ENCODE measurements at regions not wholly inside any gene's neighbourhood (a gene's known extent, or its start where the extent isn't known, plus 50 kb on each side); places are given as distances from the start of the nearest gene placed in this dataset.

DNA sequence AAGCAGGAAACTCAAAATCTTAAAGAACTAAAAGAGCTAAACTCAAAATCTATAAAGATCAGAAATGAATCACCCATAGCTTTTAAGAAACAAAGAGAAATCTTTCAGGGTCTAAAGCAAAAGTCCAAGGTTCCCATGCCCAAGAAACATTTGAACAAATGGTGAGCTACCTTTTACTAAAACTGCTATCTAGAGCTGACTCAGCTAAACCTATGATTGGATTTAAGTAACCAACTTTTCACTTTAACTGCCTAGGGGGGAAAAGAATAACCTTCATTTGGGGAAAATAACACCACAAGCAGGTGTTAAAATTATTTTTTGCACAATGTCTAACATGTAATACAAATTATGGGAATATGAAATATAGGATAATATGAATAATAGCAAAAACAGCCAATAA is 328.4 kb downstream of the PHF14 start:
- TF ChIP-seq, protein P1, sequence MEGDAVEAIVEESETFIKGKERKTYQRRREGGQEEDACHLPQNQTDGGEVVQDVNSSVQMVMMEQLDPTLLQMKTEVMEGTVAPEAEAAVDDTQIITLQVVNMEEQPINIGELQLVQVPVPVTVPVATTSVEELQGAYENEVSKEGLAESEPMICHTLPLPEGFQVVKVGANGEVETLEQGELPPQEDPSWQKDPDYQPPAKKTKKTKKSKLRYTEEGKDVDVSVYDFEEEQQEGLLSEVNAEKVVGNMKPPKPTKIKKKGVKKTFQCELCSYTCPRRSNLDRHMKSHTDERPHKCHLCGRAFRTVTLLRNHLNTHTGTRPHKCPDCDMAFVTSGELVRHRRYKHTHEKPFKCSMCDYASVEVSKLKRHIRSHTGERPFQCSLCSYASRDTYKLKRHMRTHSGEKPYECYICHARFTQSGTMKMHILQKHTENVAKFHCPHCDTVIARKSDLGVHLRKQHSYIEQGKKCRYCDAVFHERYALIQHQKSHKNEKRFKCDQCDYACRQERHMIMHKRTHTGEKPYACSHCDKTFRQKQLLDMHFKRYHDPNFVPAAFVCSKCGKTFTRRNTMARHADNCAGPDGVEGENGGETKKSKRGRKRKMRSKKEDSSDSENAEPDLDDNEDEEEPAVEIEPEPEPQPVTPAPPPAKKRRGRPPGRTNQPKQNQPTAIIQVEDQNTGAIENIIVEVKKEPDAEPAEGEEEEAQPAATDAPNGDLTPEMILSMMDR (IDR thresholded peaks at IDR 0.05; ENCODE audit: insufficient read depth, low read length, poor library complexity, severe bottlenecking) = no peak
- no peak for DNase-seq (ENCODE audit: low read depth)
- no peaks in the 10 kb centered on the region for H3K27me3 ChIP-seq (ENCODE audit: control insufficient read depth, insufficient read depth, low read length)
- H3K36me3 ChIP-seq (ENCODE audit: control insufficient read depth, insufficient read depth, low read length) = no peaks in the 10 kb centered on the region
- no peak overlapping the region for H3K4me3 ChIP-seq (ENCODE audit: low read depth, low read length)

DNA sequence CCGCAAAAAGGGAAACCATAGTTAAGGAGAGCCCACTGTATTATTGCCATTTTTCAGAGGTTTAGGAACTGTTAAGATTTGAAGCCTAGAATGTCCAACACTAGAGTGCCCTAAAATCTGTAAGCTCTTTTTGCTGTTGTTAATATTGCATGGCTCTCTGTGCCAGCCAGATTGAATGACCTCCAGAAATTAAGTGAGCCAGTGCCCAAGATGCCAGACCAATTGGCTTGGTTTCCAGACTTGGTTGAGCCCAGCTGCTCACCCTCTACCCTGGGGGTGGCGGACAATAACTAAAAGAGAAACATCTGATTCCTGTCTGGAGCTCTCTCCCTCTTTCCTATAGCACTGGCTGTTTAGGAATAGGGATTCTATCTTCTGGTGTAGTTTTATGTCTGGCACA is 340.1 kb downstream of the PHF14 start:
- H3K36me3 ChIP-seq (ENCODE audit: control insufficient read depth, insufficient read depth, low read length) = no peaks in the 10 kb centered on the region
- H3K4me3 ChIP-seq (ENCODE audit: low read depth, low read length) = no peak overlapping the region
- TF ChIP-seq, protein P1 (IDR thresholded peaks at IDR 0.05; ENCODE audit: insufficient read depth, low read length, poor library complexity, severe bottlenecking) = no peak
- no peaks in the 10 kb centered on the region for H3K27me3 ChIP-seq (ENCODE audit: control insufficient read depth, insufficient read depth, low read length)
- DNase-seq (ENCODE audit: low read depth) = no peak

DNA sequence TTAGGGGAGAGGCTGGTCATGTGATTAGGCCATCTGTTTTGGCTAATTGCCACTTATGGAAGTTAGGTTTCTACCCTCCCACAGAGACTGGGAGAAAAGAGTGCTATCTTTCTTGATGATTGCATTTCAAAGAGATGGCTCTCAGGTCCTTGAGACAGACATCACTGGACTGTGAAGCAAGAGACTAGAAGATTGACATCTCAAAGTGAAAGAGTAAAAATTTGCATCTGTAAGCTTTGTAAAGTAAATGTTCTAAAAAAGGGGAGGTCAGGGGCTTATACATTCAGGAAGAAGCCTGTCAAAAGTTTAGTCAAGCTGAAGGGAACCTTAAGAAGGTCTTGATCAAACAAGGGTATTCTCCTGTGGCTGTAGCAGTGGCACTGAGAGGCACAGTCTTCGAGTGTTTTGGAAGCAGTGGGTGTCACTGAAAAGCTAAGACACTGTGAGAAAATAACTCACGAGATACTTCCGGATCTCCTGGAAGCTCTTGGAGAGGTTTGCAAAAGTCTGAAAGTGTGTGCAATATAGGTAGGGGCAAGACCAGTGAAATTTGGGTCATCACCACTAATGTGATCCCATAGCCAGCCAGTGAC is 342.1 kb downstream of the PHF14 start:
- DNase-seq (ENCODE audit: low read depth) = no peak
- TF ChIP-seq, protein P1 (IDR thresholded peaks at IDR 0.05; ENCODE audit: insufficient read depth, low read length, poor library complexity, severe bottlenecking) = no peak

GRCh38 chr7:11317766-11318165 is 344.1 kb downstream of the PHF14 start:
- Histone ChIP-seq H3K27me3 (ENCODE audit: control insufficient read depth, insufficient read depth, low read length) (no peaks in the 10 kb centered on the region), H3K36me3 (ENCODE audit: control insufficient read depth, insufficient read depth, low read length) (no peaks in the 10 kb centered on the region), H3K4me3 (ENCODE audit: low read depth, low read length) (no peak overlapping the region)
- TF ChIP-seq, protein P1 (IDR thresholded peaks at IDR 0.05; ENCODE audit: insufficient read depth, low read length, poor library complexity, severe bottlenecking) = no peak
- no peak for DNase-seq (ENCODE audit: low read depth)

More for the DNA sequence above, 342.1 kb downstream of the PHF14 start:
- Histone ChIP-seq H3K27me3 (ENCODE audit: control insufficient read depth, insufficient read depth, low read length) (no peaks in the 10 kb centered on the region), H3K4me3 (ENCODE audit: low read depth, low read length) (no peak overlapping the region), H3K36me3 (ENCODE audit: control insufficient read depth, insufficient read depth, low read length) (no peaks in the 10 kb centered on the region)

DNA sequence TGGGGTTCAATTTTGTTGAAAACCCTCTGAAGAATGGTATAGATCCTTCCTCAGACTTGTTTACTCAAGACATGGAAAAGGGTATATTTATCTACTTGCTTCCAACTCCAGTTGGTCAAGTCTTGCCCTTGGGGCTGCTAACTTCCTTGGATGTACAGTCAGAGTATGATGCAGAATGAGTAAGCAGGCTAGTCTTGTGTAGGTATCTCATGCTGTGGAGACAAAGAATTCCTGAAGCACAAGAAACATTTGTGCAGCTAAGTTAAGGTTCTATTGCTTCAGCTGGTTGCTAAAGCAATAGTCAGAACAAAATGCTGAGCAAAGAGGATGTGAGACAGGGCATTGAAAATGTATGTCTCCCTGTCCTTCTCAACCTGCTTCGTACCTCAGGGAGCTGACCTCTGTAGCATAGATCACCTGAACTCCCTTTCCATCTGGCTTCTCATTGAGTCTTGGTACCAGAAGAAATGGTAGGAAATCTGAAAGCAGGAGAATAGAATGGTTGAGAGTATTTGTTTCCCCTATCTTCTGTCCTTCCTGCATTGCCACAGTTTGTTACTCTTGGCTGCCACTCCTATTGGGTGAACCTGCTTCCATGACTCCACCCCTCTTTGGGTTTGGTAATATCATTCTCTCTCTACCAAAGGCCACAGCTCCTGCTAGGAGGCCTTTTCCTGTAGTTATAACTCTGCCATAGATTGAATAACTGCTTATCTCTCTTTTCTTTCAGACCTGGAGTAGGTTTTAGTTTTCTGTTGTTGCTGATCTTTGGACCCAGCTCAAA is 346.0 kb downstream of the PHF14 start:
- Histone ChIP-seq H3K27me3 (ENCODE audit: control insufficient read depth, insufficient read depth, low read length) (no peaks in the 10 kb centered on the region), H3K4me3 (ENCODE audit: low read depth, low read length) (no peak overlapping the region), H3K36me3 (ENCODE audit: control insufficient read depth, insufficient read depth, low read length) (no peaks in the 10 kb centered on the region)
- DNase-seq (ENCODE audit: low read depth) = no peak
- TF ChIP-seq, protein P1 (IDR thresholded peaks at IDR 0.05; ENCODE audit: insufficient read depth, low read length, poor library complexity, severe bottlenecking) = no peak

Data from kidney epithelial cell (primary cell).